WERI-Rb-1 (cell line): ENCODE measurements at regions not wholly inside any gene's neighbourhood (a gene's known extent, or its start where the extent isn't known, plus 50 kb on each side); places are given as distances from the start of the nearest gene placed in this dataset.

Experiments used
- DNase-seq: peaks from one replicate; pipeline ENCODE4 v3.0.0-alpha.2; 2020
- H3K27ac ChIP-seq: fragments of 250-450 bp; sonication (Bioruptor Pico); 2 replicates; pipeline ENCODE4 v1.5.1; 2020; ENCODE audit warnings: mild to moderate bottlenecking, moderate library complexity
- H3K27me3 ChIP-seq: fragments of 250-450 bp; sonication (Bioruptor Pico); 2 replicates; pipeline ENCODE4 v1.5.1; 2021; ENCODE audit warnings: mild to moderate bottlenecking, low read depth, moderate library complexity; ENCODE audit not compliant: insufficient read depth, severe bottlenecking
- H3K36me3 ChIP-seq: fragments of 250-450 bp; sonication (Bioruptor Pico); 2 replicates; pipeline ENCODE4 v1.5.1; 2020; ENCODE audit warnings: mild to moderate bottlenecking, moderate library complexity
- H3K4me3 ChIP-seq: 2 replicates; pipeline ENCODE4 v1.5.1; 2011; ENCODE audit warnings: low read depth, mild to moderate bottlenecking, control low read depth, low read length
- H3K9me3 ChIP-seq: fragments of 250-450 bp; sonication (Bioruptor Pico); 2 replicates; pipeline ENCODE4 v1.5.1; 2021; ENCODE audit warnings: mild to moderate bottlenecking, moderate library complexity; ENCODE audit not compliant: severe bottlenecking
- CTCF ChIP-seq: IDR thresholded peaks from 2 replicates; pipeline ENCODE4 v1.5.1; 2011; ENCODE audit warnings: low read depth, mild to moderate bottlenecking, control low read depth, inconsistent platforms, low read length

GRCh38 chr12:97181571-97182265, 274.7 kb downstream of the NEDD1 start:
- no peak for DNase-seq
- no peak for TF ChIP-seq CTCF
- Histone ChIP-seq H3K27me3 (peaks cover 5% of the 10 kb centered on the region), H3K27ac (no peak overlapping the region), H3K9me3 (no peaks in the 10 kb centered on the region), H3K36me3 (no peaks in the 10 kb centered on the region), H3K4me3 (no peak overlapping the region)

- peaks cover 5% of the 10 kb centered on the region for H3K27me3 ChIP-seq
- H3K27ac ChIP-seq = no peak overlapping the region
- no peak overlapping the region for H3K4me3 ChIP-seq
- no peaks in the 10 kb centered on the region for H3K36me3 ChIP-seq
- TF ChIP-seq CTCF = no peak
- no peaks in the 10 kb centered on the region for H3K9me3 ChIP-seq
- DNase-seq = no peak
Observed at GRCh38 chr12:97182769-97183168, 275.7 kb downstream of the NEDD1 start.

- Histone ChIP-seq H3K27me3 (peaks cover 5% of the 10 kb centered on the region), H3K9me3 (no peaks in the 10 kb centered on the region), H3K27ac (no peak overlapping the region), H3K36me3 (no peaks in the 10 kb centered on the region), H3K4me3 (no peak overlapping the region)
- no peak for TF ChIP-seq CTCF
- no peak for DNase-seq
Observed at GRCh38 chr12:97184127-97184773, 277.2 kb downstream of the NEDD1 start.

GRCh38 chr12:97185567-97185966, 277.0 kb upstream of the RMST start:
- no peaks in the 10 kb centered on the region for H3K9me3 ChIP-seq
- H3K27ac ChIP-seq = no peak overlapping the region

GRCh38 chr12:97194546-97194945, 268.1 kb upstream of the RMST start:
- Histone ChIP-seq H3K9me3 (peaks cover 3% of the 10 kb centered on the region), H3K36me3 (no peaks in the 10 kb centered on the region)
- DNase-seq = no peak

More at GRCh38 chr12:97185567-97185966, 277.0 kb upstream of the RMST start:
- no peak for TF ChIP-seq CTCF
- DNase-seq = no peak
- Histone ChIP-seq H3K27me3 (no peaks in the 10 kb centered on the region), H3K4me3 (no peak overlapping the region), H3K36me3 (no peaks in the 10 kb centered on the region)

More at GRCh38 chr12:97194546-97194945, 268.1 kb upstream of the RMST start:
- Histone ChIP-seq H3K27ac (no peak overlapping the region), H3K27me3 (no peaks in the 10 kb centered on the region), H3K4me3 (no peak overlapping the region)
- TF ChIP-seq CTCF = no peak
